GM21515 (cell line): ENCODE measurements at regions not wholly inside any gene's neighbourhood (a gene's known extent, or its start where the extent isn't known, plus 50 kb on each side); places are given as distances from the start of the nearest gene placed in this dataset.

Source experiments
- ATAC-seq: cut with Tn5 transposase; IDR thresholded peaks from one replicate; pipeline ENCODE4 v1.9.1; 2021; ENCODE audit not compliant: unreplicated experiment

- no peak for ATAC-seq
Measured at GRCh38 chr1:94620345-94621031, 78.9 kb upstream of the F3 start.

DNA sequence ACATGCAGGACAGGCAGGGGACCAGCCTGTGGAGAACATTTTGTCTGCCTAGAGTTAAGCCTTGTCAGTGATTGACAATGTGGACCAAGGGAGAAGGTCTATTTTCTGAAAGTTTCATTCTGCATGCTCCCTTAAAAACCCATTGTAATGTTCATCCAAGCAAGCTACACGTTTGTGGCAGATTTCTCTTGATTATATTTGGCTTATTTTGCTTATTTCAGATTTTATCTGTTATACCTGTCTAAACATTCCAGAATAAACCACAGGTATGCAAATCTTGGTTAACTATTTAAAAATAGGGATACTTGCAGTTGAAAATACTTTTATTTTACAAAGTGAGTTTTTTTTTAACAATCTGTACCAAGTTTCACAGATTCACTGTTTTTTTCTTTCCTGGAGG lies 78.2 kb upstream of the F3 start:
- ATAC-seq = no peak

DNA sequence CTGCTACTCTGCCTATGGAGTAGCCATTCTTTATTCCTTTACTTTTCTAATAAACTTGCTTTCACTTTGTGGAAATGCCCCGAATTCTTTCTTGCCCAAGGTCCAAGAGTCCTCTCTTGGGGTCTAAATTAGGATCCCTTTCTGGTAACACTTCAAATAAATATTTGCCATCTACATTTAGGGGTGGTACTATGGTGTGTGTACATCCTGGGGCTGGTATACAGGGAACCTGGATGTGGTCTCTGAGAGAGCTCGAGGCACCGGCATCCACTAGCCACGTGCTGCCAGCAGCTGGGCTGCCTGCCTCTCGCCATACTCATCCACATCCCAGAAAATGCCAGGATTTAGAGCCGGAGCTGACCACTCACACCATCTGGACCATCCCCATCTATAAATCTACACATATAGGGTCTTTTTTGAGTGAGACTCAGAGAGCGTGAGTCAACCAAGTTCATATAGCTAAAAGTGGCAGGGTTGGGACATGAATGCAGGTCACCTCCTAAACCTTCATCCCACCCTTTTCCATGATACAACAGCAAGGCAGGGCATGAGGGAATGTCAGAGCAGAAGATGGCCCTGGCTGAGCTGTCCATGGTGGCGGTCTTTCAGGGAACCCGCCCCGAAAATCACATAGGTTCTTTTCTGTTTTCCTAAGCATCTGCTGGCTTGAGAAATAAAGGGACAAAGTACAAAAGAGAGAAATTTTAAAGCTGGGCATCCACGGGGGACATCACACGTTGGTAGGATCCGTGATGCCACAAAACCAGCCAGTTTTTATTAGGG lies 76.6 kb upstream of the F3 start:
- ATAC-seq = no peak

- ATAC-seq = no peak
Measured at GRCh38 chr1:94617134-94617805, 75.7 kb upstream of the F3 start.

- ATAC-seq = no peak
Measured at GRCh38 chr1:94616506-94616905, 74.9 kb upstream of the F3 start.

GRCh38 chr1:94614996-94615395 lies 73.4 kb upstream of the F3 start:
- ATAC-seq = no peak

- no peak for ATAC-seq
Measured at GRCh38 chr1:94614168-94614815, 72.7 kb upstream of the F3 start.

DNA sequence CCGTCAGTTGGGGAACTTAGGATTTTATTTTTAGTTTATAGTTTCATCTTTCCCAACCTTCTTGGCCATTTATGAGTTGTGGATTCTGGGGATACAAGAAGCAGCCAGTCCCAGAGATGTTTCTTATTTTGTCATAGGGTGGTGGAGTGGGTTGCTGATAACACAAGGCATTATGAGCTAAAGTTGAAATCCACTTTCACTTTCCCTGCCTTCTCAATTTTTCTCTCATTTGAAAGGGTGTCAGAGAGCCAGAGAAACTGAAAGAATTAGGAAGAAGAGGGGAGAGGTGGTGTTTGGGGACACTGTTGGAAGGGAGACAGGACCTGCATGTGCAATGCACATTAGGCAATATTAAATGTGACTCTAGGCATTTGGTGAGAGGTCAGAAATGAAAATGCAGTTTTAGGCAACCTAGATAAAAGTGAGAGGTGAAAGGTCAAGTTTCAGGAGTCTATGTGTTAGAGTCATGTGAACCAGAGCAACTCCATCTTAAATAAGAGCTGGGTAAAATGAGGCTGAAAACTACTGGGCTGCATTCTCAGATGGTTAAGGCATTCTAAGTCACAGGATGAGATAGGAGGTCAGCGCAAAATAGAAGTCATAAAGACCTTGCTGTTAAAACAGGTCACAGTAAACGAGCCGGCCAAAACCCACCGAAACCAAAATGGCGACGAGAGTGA lies 71.1 kb upstream of the F3 start:
- no peak for ATAC-seq

- ATAC-seq = no peak
Measured at GRCh38 chr1:94611681-94612475, 70.3 kb upstream of the F3 start.

DNA sequence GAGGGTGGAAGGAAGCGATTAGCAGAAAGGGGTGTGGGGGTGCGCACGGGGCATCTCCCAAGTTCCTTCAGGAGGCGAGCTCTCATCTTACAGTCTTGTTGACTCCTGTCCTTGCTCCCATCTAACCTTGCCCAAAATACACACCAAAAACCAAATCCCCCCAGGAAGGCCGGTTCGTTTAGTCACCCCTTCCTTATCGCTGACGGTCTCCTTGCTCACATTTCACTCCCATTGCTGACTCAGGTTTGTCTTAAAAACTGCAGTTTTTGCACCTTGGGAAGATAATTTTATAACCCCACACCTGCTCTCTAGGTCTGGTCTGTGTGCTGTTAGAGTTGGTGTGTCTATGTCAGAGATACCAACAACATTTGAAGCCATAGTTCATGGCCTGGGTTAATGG lies 68.1 kb upstream of the F3 start:
- ATAC-seq = no peak

DNA sequence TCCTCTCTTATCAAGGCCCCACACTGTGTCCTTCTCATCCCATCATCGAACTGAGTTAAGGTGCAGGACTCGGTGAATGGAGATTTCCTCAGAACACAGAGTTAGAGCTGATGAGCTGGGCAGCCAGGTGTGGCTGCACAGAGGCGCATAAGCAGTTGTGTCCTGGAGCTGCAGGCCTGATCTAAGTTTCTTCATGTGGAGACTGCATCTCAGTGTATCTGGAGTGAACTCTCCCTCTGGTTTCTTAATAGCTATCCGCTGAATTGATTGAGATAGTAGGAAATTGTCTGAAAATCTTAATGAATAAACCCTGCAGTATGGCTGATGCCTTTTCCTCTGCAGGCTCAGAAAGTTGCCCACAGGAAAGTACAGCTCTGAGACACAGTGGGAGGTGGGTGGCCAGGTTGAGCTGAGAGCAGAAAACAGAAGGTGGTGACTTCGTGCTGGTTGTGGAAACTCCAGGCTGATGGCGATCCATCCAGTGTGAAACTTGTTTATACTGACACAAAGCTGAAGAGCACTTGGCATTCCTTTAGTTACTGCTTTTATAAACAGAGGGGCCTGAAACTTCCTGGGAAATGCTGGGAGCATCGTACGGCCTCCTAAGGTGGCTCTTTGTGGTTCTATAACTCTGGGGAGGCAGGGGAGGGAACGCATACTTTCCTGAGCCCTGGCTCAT lies 67.4 kb upstream of the F3 start:
- ATAC-seq = no peak

DNA sequence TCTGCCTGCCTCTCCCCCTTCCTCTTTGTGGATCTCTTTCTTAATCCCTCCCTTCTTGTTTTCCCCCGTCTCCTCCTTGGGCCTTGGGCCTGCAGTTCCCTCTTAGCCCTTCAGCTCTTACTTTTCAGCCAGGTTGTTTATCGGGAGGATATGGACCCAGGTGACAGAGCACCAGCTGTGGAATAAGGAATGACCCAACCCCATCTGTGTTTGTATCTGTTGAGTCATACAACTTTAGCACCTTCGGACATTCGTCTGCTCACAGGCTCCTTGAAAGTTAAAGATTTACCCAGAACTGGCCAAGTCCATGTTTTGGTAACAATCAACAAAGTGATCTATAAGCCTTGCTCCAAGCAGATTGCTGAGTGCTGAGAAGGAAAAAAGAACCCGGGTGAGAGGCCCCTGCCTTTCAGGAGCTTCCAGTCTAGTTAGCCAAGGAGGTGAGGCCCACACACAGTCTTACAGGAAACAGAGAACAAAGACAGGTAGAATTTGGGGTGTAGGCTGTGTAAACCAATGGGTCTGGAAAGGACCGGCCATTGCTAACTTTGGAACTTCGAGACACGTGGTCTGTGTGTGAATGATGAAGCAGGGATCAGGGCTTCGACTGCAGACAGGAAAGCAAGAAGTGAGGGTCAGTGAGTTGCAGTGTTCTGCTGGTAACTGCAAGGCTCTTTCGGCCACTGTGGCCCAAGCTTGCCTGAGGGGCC lies 66.7 kb upstream of the F3 start:
- no peak for ATAC-seq

DNA sequence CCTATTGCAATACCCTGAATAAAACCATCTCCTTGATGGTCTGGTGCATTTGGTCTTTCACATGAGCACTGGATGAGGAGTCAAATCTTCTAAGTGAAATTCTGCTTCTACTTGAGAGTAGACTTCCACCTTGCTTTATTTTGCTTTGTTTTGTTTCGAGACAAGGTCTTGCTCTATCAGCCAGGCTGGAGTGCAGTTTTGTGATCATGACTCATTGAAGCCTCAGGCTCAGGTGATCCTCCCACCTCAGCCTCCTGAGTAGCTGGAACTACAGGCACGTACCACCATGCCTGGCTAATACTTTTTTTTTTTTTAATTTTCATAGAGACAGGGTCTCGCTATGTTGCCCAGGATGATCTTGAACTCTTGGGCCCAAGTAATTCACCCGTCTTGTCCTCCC lies 65.8 kb upstream of the F3 start:
- ATAC-seq = no peak

DNA sequence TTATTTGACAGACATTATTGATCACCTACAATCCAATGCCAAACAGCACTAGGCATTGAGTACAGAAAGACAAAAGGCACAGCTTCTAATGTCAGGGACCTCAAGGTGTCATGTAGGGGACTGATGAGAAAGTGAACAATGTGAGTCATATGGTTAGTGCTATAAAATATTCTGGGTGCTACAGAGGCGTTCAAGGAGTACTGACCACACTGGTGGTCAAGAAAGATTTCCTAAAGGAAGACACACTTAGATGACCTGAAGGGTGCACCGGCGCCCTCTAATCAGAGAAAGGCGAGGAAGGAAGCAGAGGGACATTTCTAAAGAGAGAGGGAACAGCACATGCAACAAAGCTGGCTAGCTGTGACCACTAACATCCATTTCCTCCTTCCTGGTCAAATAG lies 64.9 kb upstream of the F3 start:
- ATAC-seq = no peak

DNA sequence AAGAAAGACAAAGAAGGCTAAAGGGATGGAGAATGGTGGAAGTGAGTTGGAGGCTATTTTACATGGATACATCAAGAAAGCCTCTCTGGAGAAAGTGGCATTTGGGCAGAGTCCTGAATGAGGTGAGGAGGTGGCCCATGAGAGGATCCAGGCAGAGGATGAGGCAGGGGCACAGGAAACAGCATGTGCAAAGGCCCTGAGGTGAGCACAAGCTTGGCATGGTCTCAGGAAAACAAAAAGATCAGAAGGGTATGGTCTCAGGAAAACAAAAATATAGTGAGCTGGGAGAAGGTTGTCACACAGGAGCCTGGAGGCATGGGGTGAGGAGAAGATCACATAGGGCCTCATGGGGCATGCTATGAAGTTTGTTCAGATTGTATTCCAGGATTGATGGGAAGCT lies 62.1 kb upstream of the F3 start:
- ATAC-seq = no peak

- no peak for ATAC-seq
Measured at GRCh38 chr1:94602802-94603625, 61.5 kb upstream of the F3 start.

DNA sequence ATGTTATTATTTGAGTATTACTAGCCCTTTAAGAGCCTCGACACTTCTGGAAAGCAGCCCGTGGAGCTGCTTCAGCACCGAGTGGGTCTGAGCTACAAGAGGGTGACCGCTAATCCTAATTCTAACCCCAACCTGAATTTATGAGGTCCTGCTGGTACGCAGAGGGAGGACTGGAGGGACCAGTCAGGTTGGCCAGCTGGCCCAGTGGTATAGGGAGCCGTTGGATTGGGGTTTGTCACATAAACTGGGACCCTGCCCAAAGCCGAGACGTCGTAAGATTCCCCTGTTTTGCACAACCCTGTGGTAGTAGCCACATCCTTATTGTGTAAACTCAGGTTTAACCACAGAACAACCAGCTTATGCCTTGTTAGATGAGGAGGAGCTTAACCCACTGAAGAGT lies 60.8 kb upstream of the F3 start:
- ATAC-seq = no peak

- no peak for ATAC-seq
Measured at GRCh38 chr1:94600556-94600955, 59.0 kb upstream of the F3 start.
